Left lung (tissue), 4 donors: ENCODE measurements at regions not wholly inside any gene's neighbourhood (a gene's known extent, or its start where the extent isn't known, plus 50 kb on each side); places are given as distances from the start of the nearest gene placed in this dataset.

Experiments
- ATAC-seq: fragments of 200-7000 bp; cut with Tn5 transposase; one replicate; pipeline ENCODE4 v1.9.1; 2020; ENCODE audit warnings: moderate library complexity
- DNase-seq, 4 donors: peaks; one replicate each; pipeline ENCODE4 v3.0.0-alpha.2; 2013 to 2020
- H3K27ac ChIP-seq, 2 donors: fragments of 200-600 bp; sonication (generic) in 1 of 2; one replicate each; pipeline versions ENCODE4 v1.5.0 to v1.8.0; 2020 to 2021
- H3K27me3 ChIP-seq, 2 donors: fragments of 200-600 bp; sonication (generic) in 1 of 2; one replicate each; pipeline versions ENCODE4 v1.5.0 to v1.8.0; 2020 to 2021
- H3K36me3 ChIP-seq, 2 donors: fragments of 200-600 bp; sonication (generic) in 1 of 2; one replicate each; pipeline versions ENCODE4 v1.5.0 to v1.8.0; 2020 to 2021
- H3K4me1 ChIP-seq, 2 donors: fragments of 200-600 bp; one replicate each; pipeline ENCODE4 v1.8.0; 2021
- H3K4me3 ChIP-seq, 2 donors: fragments of 200-600 bp; sonication (generic) in 1 of 2; one replicate each; pipeline versions ENCODE4 v1.5.0 to v1.8.0; 2020 to 2021; ENCODE audit warnings: mild to moderate bottlenecking in 1 of 2
- H3K9me3 ChIP-seq, 2 donors: fragments of 200-600 bp; sonication (generic) in 1 of 2; one replicate each; pipeline versions ENCODE4 v1.5.0 to v1.8.0; 2020 to 2021
- CTCF ChIP-seq, 2 donors: fragments of 200-600 bp; sonication (generic) in 1 of 2; IDR thresholded peaks; one replicate each; pipeline versions ENCODE4 v1.5.0 to v1.8.0; 2021; ENCODE audit warnings: antibody characterized with exemption in 2 of 2
- intact Hi-C, 2 donors: fragments of 100-400 bp; cut with DNase I; formaldehyde crosslinking; loops; one replicate each; pipeline versions ENCODE4 v1.11.2 to v1.14.2; 2022
- donor health status: DM: no; HTN: yes; CAD: no.
- donor health status: DM: no; HTN: no; CAD: no.

GRCh38 chr21:38663282-38663681 lies 142.4 kb upstream of the ETS2 start:
- no peak for DNase-seq
- Histone ChIP-seq H3K27me3 (peaks cover 29 to 56% of the 10 kb centered on the region in 2 donors), H3K4me3 (no peak overlapping the region), H3K9me3 (no peaks in the 10 kb centered on the region), H3K27ac (no peak overlapping the region), H3K36me3 (no peaks in the 10 kb centered on the region), H3K4me1 (peaks cover 5 to 21% of the 10 kb centered on the region in 2 donors)
- no peak for TF ChIP-seq CTCF (IDR thresholded peaks at IDR 0.05)
- ATAC-seq = no peak
- intact Hi-C loops = no loop called here

GRCh38 chr21:38664315-38664714 lies 141.4 kb upstream of the ETS2 start:
- H3K27ac ChIP-seq = no peak overlapping the region
- no peak overlapping the region for H3K4me3 ChIP-seq
- peaks cover 5 to 21% of the 10 kb centered on the region in 2 donors for H3K4me1 ChIP-seq
- TF ChIP-seq CTCF (IDR thresholded peaks at IDR 0.05) = no peak
- peaks cover 20 to 46% of the 10 kb centered on the region in 2 donors for H3K27me3 ChIP-seq
- H3K9me3 ChIP-seq = no peaks in the 10 kb centered on the region
- no peak for DNase-seq
- H3K36me3 ChIP-seq = no peaks in the 10 kb centered on the region
- intact Hi-C loops = no loop called here
- ATAC-seq = no peak

GRCh38 chr21:38664841-38665240 lies 140.9 kb upstream of the ETS2 start:
- no peak overlapping the region for H3K4me3 ChIP-seq
- intact Hi-C loops = no loop called here
- ATAC-seq (no peak), DNase-seq (peak in 1 of 4 donors; percentile 46)
- H3K36me3 ChIP-seq = no peaks in the 10 kb centered on the region
- H3K27ac ChIP-seq = no peak overlapping the region
- no peak for TF ChIP-seq CTCF (IDR thresholded peaks at IDR 0.05)
- no peaks in the 10 kb centered on the region for H3K9me3 ChIP-seq
- peaks cover 15 to 41% of the 10 kb centered on the region in 2 donors for H3K27me3 ChIP-seq
- peaks cover 5 to 21% of the 10 kb centered on the region in 2 donors for H3K4me1 ChIP-seq

- Histone ChIP-seq H3K9me3 (no peaks in the 10 kb centered on the region), H3K27me3 (peaks cover 0 to 15% of the 10 kb centered on the region in 2 donors), H3K27ac (no peak overlapping the region), H3K36me3 (no peaks in the 10 kb centered on the region), H3K4me3 (no peak overlapping the region), H3K4me1 (no peaks in the 10 kb centered on the region)
- ATAC-seq (no peak), DNase-seq (no peak)
- TF ChIP-seq CTCF (IDR thresholded peaks at IDR 0.05) = no peak
- intact Hi-C loops = no loop called here
These were observed 138.3 kb upstream of the ETS2 start for GRCh38 chr21:38667291-38667870.

- DNase-seq (no peak), ATAC-seq (no peak)
- H3K9me3 ChIP-seq = no peaks in the 10 kb centered on the region
- H3K4me1 ChIP-seq = no peaks in the 10 kb centered on the region
- no peak overlapping the region for H3K4me3 ChIP-seq
- no peak overlapping the region for H3K27ac ChIP-seq
- no peaks in the 10 kb centered on the region for H3K36me3 ChIP-seq
- H3K27me3 ChIP-seq = peaks cover 0 to 11% of the 10 kb centered on the region in 2 donors
- TF ChIP-seq CTCF (IDR thresholded peaks at IDR 0.05) = no peak
- intact Hi-C loops = no loop called here
These were observed 137.7 kb upstream of the ETS2 start for GRCh38 chr21:38668067-38668466.
